Cardiac muscle cell (in vitro differentiated cells and primary cell): ENCODE measurements at regions not wholly inside any gene's neighbourhood (a gene's known extent, or its start where the extent isn't known, plus 50 kb on each side); places are given as distances from the start of the nearest gene placed in this dataset.

Experiments used
- DNase-seq, 2 donors: peaks; one replicate each; pipeline versions ENCODE4 v3.0.0 to v3.0.0-alpha.2; 2010 to 2017; ENCODE audit warnings: low read depth in 1 of 2, low spot score in 1 of 2
- H3K27ac ChIP-seq: fragments of 200-600 bp; sonication (generic); 2 replicates; pipeline ENCODE4 v1.5.1; 2016
- H3K27me3 ChIP-seq: fragments of 200-600 bp; sonication (generic); 2 replicates; pipeline ENCODE4 v1.6.0; 2016; ENCODE audit warnings: control low read depth
- H3K36me3 ChIP-seq: fragments of 200-600 bp; sonication (generic); 2 replicates; pipeline ENCODE4 v1.5.1; 2016; ENCODE audit warnings: control low read depth
- H3K4me1 ChIP-seq: fragments of 200-600 bp; sonication (generic); 2 replicates; pipeline ENCODE4 v1.8.1; 2017; ENCODE audit warnings: low read depth, mild to moderate bottlenecking, mixed run types
- H3K4me3 ChIP-seq: fragments of 200-600 bp; sonication (generic); 2 replicates; pipeline ENCODE4 v1.5.1; 2016; ENCODE audit warnings: mild to moderate bottlenecking
- H3K9me3 ChIP-seq: fragments of 200-600 bp; sonication (generic); 2 replicates; pipeline ENCODE4 v1.5.1; 2017; ENCODE audit warnings: low read depth, mild to moderate bottlenecking, control low read depth
- CTCF ChIP-seq: IDR thresholded peaks from 2 replicates; pipeline ENCODE4 v1.5.1; 2012; ENCODE audit warnings: low read depth, mild to moderate bottlenecking, low read length

GRCh38 chr15:45428491-45428890, 50.1 kb upstream of the GATM start:
- Histone ChIP-seq H3K4me1 (no peaks in the 10 kb centered on the region), H3K36me3 (no peaks in the 10 kb centered on the region), H3K27ac (no peak overlapping the region), H3K27me3 (peaks cover 54% of the 10 kb centered on the region), H3K4me3 (no peak overlapping the region), H3K9me3 (no peaks in the 10 kb centered on the region)
- no peak for TF ChIP-seq CTCF
- no peak for DNase-seq
